Left lung (tissue), 4 donors: ENCODE measurements at regions not wholly inside any gene's neighbourhood (a gene's known extent, or its start where the extent isn't known, plus 50 kb on each side); places are given as distances from the start of the nearest gene placed in this dataset.

Experiments used
- ATAC-seq: fragments of 200-7000 bp; cut with Tn5 transposase; one replicate; pipeline ENCODE4 v1.9.1; 2020; ENCODE audit warnings: moderate library complexity
- DNase-seq, 4 donors: peaks; one replicate each; pipeline ENCODE4 v3.0.0-alpha.2; 2013 to 2020
- H3K27ac ChIP-seq, 2 donors: fragments of 200-600 bp; sonication (generic) in 1 of 2; one replicate each; pipeline versions ENCODE4 v1.5.0 to v1.8.0; 2020 to 2021
- H3K27me3 ChIP-seq, 2 donors: fragments of 200-600 bp; sonication (generic) in 1 of 2; one replicate each; pipeline versions ENCODE4 v1.5.0 to v1.8.0; 2020 to 2021
- H3K36me3 ChIP-seq, 2 donors: fragments of 200-600 bp; sonication (generic) in 1 of 2; one replicate each; pipeline versions ENCODE4 v1.5.0 to v1.8.0; 2020 to 2021
- H3K4me1 ChIP-seq, 2 donors: fragments of 200-600 bp; one replicate each; pipeline ENCODE4 v1.8.0; 2021
- H3K4me3 ChIP-seq, 2 donors: fragments of 200-600 bp; sonication (generic) in 1 of 2; one replicate each; pipeline versions ENCODE4 v1.5.0 to v1.8.0; 2020 to 2021; ENCODE audit warnings: mild to moderate bottlenecking in 1 of 2
- H3K9me3 ChIP-seq, 2 donors: fragments of 200-600 bp; sonication (generic) in 1 of 2; one replicate each; pipeline versions ENCODE4 v1.5.0 to v1.8.0; 2020 to 2021
- CTCF ChIP-seq, 2 donors: fragments of 200-600 bp; sonication (generic) in 1 of 2; IDR thresholded peaks; one replicate each; pipeline versions ENCODE4 v1.5.0 to v1.8.0; 2021; ENCODE audit warnings: antibody characterized with exemption in 2 of 2
- intact Hi-C, 2 donors: fragments of 100-400 bp; cut with DNase I; formaldehyde crosslinking; loops; one replicate each; pipeline versions ENCODE4 v1.11.2 to v1.14.2; 2022
- donor health status: DM: no; HTN: yes; CAD: no.
- donor health status: DM: no; HTN: no; CAD: no.

DNA sequence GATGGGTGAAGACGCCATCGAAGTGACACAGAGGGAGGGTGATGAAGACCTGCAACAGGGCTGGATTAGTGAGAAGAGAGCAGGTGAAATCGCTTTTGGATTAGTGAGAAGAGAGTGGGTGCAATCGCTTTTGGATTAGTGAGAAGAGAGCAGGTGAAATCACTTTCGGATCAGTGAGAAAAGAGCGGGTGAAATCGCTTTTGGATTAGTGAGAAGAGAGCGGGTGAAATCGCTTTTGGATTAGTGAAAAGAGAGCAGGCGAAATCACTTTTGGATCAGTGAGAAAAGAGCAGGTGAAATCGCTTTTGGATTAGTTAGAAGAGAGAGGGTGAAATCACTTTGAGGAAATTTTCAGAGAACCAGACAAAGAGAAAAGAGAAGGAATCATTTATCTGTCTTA lies 67.2 kb upstream of the TRIO start:
- no peaks in the 10 kb centered on the region for H3K36me3 ChIP-seq
- intact Hi-C loops = no loop called here
- H3K9me3 ChIP-seq = no peaks in the 10 kb centered on the region
- H3K27ac ChIP-seq = no peak overlapping the region
- H3K4me1 ChIP-seq = no peaks in the 10 kb centered on the region
- H3K4me3 ChIP-seq = no peak overlapping the region
- no peak for TF ChIP-seq CTCF (IDR thresholded peaks at IDR 0.05)
- H3K27me3 ChIP-seq = no peaks in the 10 kb centered on the region
- ATAC-seq (no peak), DNase-seq (no peak)

DNA sequence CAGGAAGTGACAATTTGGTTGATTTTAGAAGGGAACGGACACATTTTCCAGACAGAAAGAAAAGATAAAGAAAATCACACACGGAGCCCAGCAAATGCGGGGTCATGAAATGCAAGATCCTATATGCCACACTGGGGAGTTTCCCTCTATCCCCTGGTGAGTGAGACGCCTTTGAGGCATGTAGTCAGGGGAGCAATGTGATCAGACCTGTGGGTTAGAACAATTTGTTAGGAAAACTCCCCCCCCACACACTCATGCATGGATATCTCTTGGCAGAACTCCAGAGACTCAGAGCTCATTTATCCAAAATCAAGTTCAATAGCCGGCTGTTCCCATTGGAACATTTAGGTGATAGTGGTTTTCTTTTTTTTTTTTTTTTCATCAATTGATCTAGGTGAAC lies 71.7 kb upstream of the TRIO start:
- TF ChIP-seq CTCF (IDR thresholded peaks at IDR 0.05) = no peak
- no peaks in the 10 kb centered on the region for H3K27me3 ChIP-seq
- no peak overlapping the region for H3K4me3 ChIP-seq
- no peak overlapping the region for H3K27ac ChIP-seq
- DNase-seq (no peak), ATAC-seq (no peak)
- no peaks in the 10 kb centered on the region for H3K9me3 ChIP-seq
- H3K36me3 ChIP-seq = no peaks in the 10 kb centered on the region
- intact Hi-C loops = no loop called here
- H3K4me1 ChIP-seq = no peaks in the 10 kb centered on the region

DNA sequence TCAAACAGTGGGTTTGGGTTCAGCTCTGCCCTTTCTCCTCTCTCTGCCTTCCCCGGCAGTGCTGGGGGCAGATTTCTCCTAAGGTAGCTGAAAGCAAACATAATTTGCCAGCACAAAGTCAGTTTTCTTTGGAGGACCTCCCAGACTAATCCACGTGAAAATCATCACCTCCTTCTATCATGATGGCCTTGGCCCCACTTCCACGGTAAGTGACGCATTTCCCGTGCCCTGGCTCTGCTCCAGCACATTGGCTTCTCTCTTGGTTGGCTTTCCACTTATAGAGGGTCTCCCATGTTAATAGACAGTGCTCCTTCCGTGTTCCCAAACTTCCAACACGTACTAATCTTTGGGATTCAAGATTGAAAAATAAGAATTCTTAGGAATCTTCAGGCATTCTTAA lies 74.1 kb upstream of the TRIO start:
- no peak overlapping the region for H3K27ac ChIP-seq
- H3K36me3 ChIP-seq = no peaks in the 10 kb centered on the region
- intact Hi-C loops = no loop called here
- H3K9me3 ChIP-seq = no peaks in the 10 kb centered on the region
- no peak for TF ChIP-seq CTCF (IDR thresholded peaks at IDR 0.05)
- DNase-seq (no peak), ATAC-seq (no peak)
- H3K4me1 ChIP-seq = no peaks in the 10 kb centered on the region
- H3K27me3 ChIP-seq = no peaks in the 10 kb centered on the region
- H3K4me3 ChIP-seq = no peak overlapping the region

DNA sequence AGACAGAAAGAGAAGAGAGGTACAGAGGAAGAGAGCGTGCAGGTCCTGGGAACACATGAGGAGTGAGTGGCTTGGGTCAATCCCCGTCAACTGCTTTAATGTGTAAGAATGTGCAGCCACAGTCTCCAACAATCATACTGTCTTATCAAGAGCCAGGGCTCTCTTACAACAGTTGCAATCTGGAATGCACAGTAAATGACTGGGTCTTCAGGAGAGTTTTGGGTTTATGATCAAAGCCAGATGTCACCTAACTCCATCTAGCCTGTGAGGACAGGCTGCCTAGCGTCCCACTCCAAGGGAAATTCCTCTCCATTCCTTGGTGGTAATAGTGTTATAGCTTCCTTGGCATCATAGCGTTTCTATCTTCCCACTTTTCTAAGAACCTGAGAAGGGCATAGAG lies 75.0 kb upstream of the TRIO start:
- no peaks in the 10 kb centered on the region for H3K36me3 ChIP-seq
- no peak for TF ChIP-seq CTCF (IDR thresholded peaks at IDR 0.05)
- H3K4me1 ChIP-seq = no peaks in the 10 kb centered on the region
- no peaks in the 10 kb centered on the region for H3K9me3 ChIP-seq
- ATAC-seq (no peak), DNase-seq (no peak)
- no peak overlapping the region for H3K27ac ChIP-seq
- no peak overlapping the region for H3K4me3 ChIP-seq
- intact Hi-C loops = no loop called here
- H3K27me3 ChIP-seq = no peaks in the 10 kb centered on the region

GRCh38 chr5:14066326-14066725 lies 76.8 kb upstream of the TRIO start:
- Histone ChIP-seq H3K27me3 (no peaks in the 10 kb centered on the region), H3K9me3 (no peaks in the 10 kb centered on the region), H3K4me3 (no peak overlapping the region), H3K4me1 (no peaks in the 10 kb centered on the region), H3K27ac (no peak overlapping the region), H3K36me3 (no peaks in the 10 kb centered on the region)
- DNase-seq (no peak), ATAC-seq (no peak)
- no peak for TF ChIP-seq CTCF (IDR thresholded peaks at IDR 0.05)
- intact Hi-C loops = no loop called here
